ENCODE measurements at regions not wholly inside any gene's neighbourhood (a gene's known extent, or its start where the extent isn't known, plus 50 kb on each side); places are given as distances from the start of the nearest gene placed in this dataset.
"Not testable (repeated sequence)": the region's sequence is repeated elsewhere in the genome, so short reads cannot be mapped to it uniquely, and the experiment has no call there.

GRCh38 chr4:77308843-77309242 is 151.8 kb downstream of the CCNG2 start:
- DNase-seq: peak; percentile 20

GRCh38 chr4:77309496-77309895 is 152.5 kb downstream of the CCNG2 start:
- DNase-seq: no peak

GRCh38 chr4:77310931-77311330 is 153.9 kb downstream of the CCNG2 start:
- no peak for DNase-seq

GRCh38 chr4:77314697-77315096 is 157.7 kb downstream of the CCNG2 start:
- no peak for DNase-seq

GRCh38 chr4:77327151-77327550 is 170.1 kb downstream of the CCNG2 start:
- no peak for DNase-seq

- DNase-seq: no peak
These were observed 175.8 kb downstream of the CCNG2 start for GRCh38 chr4:77332696-77333270.

- DNase-seq: no peak
These were observed 179.6 kb downstream of the CCNG2 start for GRCh38 chr4:77336411-77337142.

- DNase-seq: no peak
These were observed 185.3 kb downstream of the CCNG2 start for GRCh38 chr4:77342170-77342810.

GRCh38 chr4:77344001-77344400 is 187.0 kb downstream of the CCNG2 start:
- DNase-seq: no peak

GRCh38 chr4:77344784-77345183 is 187.8 kb downstream of the CCNG2 start:
- DNase-seq: no peak

- no peak for DNase-seq
These were observed 190.5 kb downstream of the CCNG2 start for GRCh38 chr4:77347351-77347966.

- no peak for DNase-seq
These were observed 191.8 kb downstream of the CCNG2 start for GRCh38 chr4:77348815-77349214.

GRCh38 chr4:77349364-77349763 is 192.4 kb downstream of the CCNG2 start:
- no peak for DNase-seq

- no peak for DNase-seq
These were observed 192.8 kb downstream of the CCNG2 start for GRCh38 chr4:77349796-77350195.

GRCh38 chr4:77352192-77352591 is 195.2 kb downstream of the CCNG2 start:
- DNase-seq: no peak

- not testable (repeated sequence) for DNase-seq
These were observed 196.8 kb downstream of the CCNG2 start for GRCh38 chr4:77353724-77354315.

- DNase-seq: no peak
These were observed 197.5 kb downstream of the CCNG2 start for GRCh38 chr4:77354550-77354949.

GRCh38 chr4:77355731-77356130 is 198.7 kb downstream of the CCNG2 start:
- no peak for DNase-seq

GRCh38 chr4:77358315-77358928 is 201.4 kb downstream of the CCNG2 start:
- DNase-seq: peak; percentile 29

GRCh38 chr4:77360451-77360850 is 203.4 kb downstream of the CCNG2 start:
- no peak for DNase-seq

- DNase-seq: not testable (repeated sequence)
These were observed 209.9 kb downstream of the CCNG2 start for GRCh38 chr4:77366876-77367275.

- no peak for DNase-seq
These were observed 210.6 kb downstream of the CCNG2 start for GRCh38 chr4:77367638-77368037.

GRCh38 chr4:77372375-77372774 is 215.4 kb downstream of the CCNG2 start:
- DNase-seq: no peak
